C4-2B (cell line): ENCODE measurements at regions not wholly inside any gene's neighbourhood (a gene's known extent, or its start where the extent isn't known, plus 50 kb on each side); places are given as distances from the start of the nearest gene placed in this dataset.

Experiments used
- ZFX ChIP-seq: fragments of 450-650 bp; IDR thresholded peaks from 2 replicates; pipeline ENCODE4 v1.6.1; 2017
- TF ChIP-seq, protein P1 (sequence below): fragments of 450-650 bp; conservative IDR thresholded peaks from 2 replicates; pipeline ENCODE4 v1.5.1; 2017; ENCODE audit warnings: mild to moderate bottlenecking

GRCh38 chr3:22490747-22491146 is 712.4 kb upstream of the UBE2E2 start:
- TF ChIP-seq, protein P1, sequence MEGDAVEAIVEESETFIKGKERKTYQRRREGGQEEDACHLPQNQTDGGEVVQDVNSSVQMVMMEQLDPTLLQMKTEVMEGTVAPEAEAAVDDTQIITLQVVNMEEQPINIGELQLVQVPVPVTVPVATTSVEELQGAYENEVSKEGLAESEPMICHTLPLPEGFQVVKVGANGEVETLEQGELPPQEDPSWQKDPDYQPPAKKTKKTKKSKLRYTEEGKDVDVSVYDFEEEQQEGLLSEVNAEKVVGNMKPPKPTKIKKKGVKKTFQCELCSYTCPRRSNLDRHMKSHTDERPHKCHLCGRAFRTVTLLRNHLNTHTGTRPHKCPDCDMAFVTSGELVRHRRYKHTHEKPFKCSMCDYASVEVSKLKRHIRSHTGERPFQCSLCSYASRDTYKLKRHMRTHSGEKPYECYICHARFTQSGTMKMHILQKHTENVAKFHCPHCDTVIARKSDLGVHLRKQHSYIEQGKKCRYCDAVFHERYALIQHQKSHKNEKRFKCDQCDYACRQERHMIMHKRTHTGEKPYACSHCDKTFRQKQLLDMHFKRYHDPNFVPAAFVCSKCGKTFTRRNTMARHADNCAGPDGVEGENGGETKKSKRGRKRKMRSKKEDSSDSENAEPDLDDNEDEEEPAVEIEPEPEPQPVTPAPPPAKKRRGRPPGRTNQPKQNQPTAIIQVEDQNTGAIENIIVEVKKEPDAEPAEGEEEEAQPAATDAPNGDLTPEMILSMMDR: no peak
- TF ChIP-seq ZFX: no peak
